GM12864 (cell line): ENCODE measurements at regions not wholly inside any gene's neighbourhood (a gene's known extent, or its start where the extent isn't known, plus 50 kb on each side); places are given as distances from the start of the nearest gene placed in this dataset.

ENCODE experiments used
- DNase-seq: peaks from one replicate; pipeline ENCODE4 v3.0.0-alpha.2; 2011; ENCODE audit warnings: low read depth
- H3K4me3 ChIP-seq: 2 replicates; pipeline ENCODE4 v1.5.1; 2011; ENCODE audit warnings: mild to moderate bottlenecking, low read depth, low read length, control low read depth
- CTCF ChIP-seq: IDR thresholded peaks from 2 replicates; pipeline ENCODE4 v1.5.1; 2011; ENCODE audit warnings: low read depth, mild to moderate bottlenecking, moderate library complexity, low read length, control low read depth, inconsistent platforms; ENCODE audit errors: missing control alignments

GRCh38 chr15:60215225-60215963 lies 182.4 kb downstream of the ANXA2 start:
- no peak for TF ChIP-seq CTCF
- H3K4me3 ChIP-seq = no peak overlapping the region
- DNase-seq = no peak

GRCh38 chr15:60217161-60217560 lies 180.6 kb downstream of the ANXA2 start:
- H3K4me3 ChIP-seq = no peak overlapping the region
- DNase-seq = no peak
- no peak for TF ChIP-seq CTCF

GRCh38 chr15:60218256-60218655 lies 179.5 kb downstream of the ANXA2 start:
- H3K4me3 ChIP-seq = no peak overlapping the region
- DNase-seq = no peak
- TF ChIP-seq CTCF = no peak

GRCh38 chr15:60219866-60220265 lies 177.9 kb downstream of the ANXA2 start:
- TF ChIP-seq CTCF = no peak
- DNase-seq = no peak
- H3K4me3 ChIP-seq = no peak overlapping the region

- H3K4me3 ChIP-seq = no peak overlapping the region
- no peak for TF ChIP-seq CTCF
- DNase-seq = no peak
Measured at GRCh38 chr15:60221356-60221755, 176.4 kb downstream of the ANXA2 start.

GRCh38 chr15:60222404-60222803 lies 175.4 kb downstream of the ANXA2 start:
- no peak overlapping the region for H3K4me3 ChIP-seq
- no peak for DNase-seq
- no peak for TF ChIP-seq CTCF

- no peak for DNase-seq
- TF ChIP-seq CTCF = no peak
- H3K4me3 ChIP-seq = no peak overlapping the region
Measured at GRCh38 chr15:60223176-60223575, 174.6 kb downstream of the ANXA2 start.
